GOT3 (cell line): ENCODE measurements at regions not wholly inside any gene's neighbourhood (a gene's known extent, or its start where the extent isn't known, plus 50 kb on each side); places are given as distances from the start of the nearest gene placed in this dataset.
"Not testable (repeated sequence)": the region's sequence is repeated elsewhere in the genome, so short reads cannot be mapped to it uniquely, and the experiment has no call there.

Source experiments
- DNase-seq: peaks from one replicate; lab custom pipeline; 2025; ENCODE audit warnings: mixed read lengths; lab: John Stamatoyannopoulos, UW

- no peak for DNase-seq
These were observed 52.2 kb upstream of the C10orf90 start for GRCh38 chr10:126722726-126723125.

GRCh38 chr10:126723226-126723625 is 52.7 kb upstream of the C10orf90 start:
- no peak for DNase-seq

- no peak for DNase-seq
These were observed 58.9 kb upstream of the C10orf90 start for GRCh38 chr10:126729314-126729870.

- DNase-seq = no peak
These were observed 60.5 kb upstream of the C10orf90 start for GRCh38 chr10:126730856-126731609.

- no peak for DNase-seq
These were observed 61.1 kb upstream of the C10orf90 start for GRCh38 chr10:126731610-126731990.

GRCh38 chr10:126732308-126732707 is 61.8 kb upstream of the C10orf90 start:
- no peak for DNase-seq

- DNase-seq = no peak
These were observed 62.4 kb upstream of the C10orf90 start for GRCh38 chr10:126732868-126733267.

- DNase-seq = no peak
These were observed 63.5 kb upstream of the C10orf90 start for GRCh38 chr10:126734015-126734414.

- no peak for DNase-seq
These were observed 64.5 kb upstream of the C10orf90 start for GRCh38 chr10:126734967-126735366.

GRCh38 chr10:126736142-126736541 is 65.6 kb upstream of the C10orf90 start:
- DNase-seq = no peak

GRCh38 chr10:126736727-126737126 is 66.2 kb upstream of the C10orf90 start:
- no peak for DNase-seq

- DNase-seq = no peak
These were observed 67.5 kb upstream of the C10orf90 start for GRCh38 chr10:126738001-126738400.

GRCh38 chr10:126744571-126744970 is 74.1 kb upstream of the C10orf90 start:
- DNase-seq = no peak

GRCh38 chr10:126749015-126749655 is 78.6 kb upstream of the C10orf90 start:
- DNase-seq = peak; percentile 20

GRCh38 chr10:126754966-126755365 is 84.5 kb upstream of the C10orf90 start:
- DNase-seq = no peak

GRCh38 chr10:126758867-126759266 is 88.4 kb upstream of the C10orf90 start:
- no peak for DNase-seq

- no peak for DNase-seq
These were observed 89.0 kb upstream of the C10orf90 start for GRCh38 chr10:126759531-126759930.

- not testable (repeated sequence) for DNase-seq
These were observed 96.2 kb upstream of the C10orf90 start for GRCh38 chr10:126766646-126767045.

GRCh38 chr10:126770809-126771208 is 100.3 kb upstream of the C10orf90 start:
- DNase-seq = no peak

- DNase-seq = no peak
These were observed 105.7 kb upstream of the C10orf90 start for GRCh38 chr10:126776168-126776567.

GRCh38 chr10:126777714-126778113 is 107.2 kb upstream of the C10orf90 start:
- DNase-seq = no peak

GRCh38 chr10:126781450-126782216 is 111.1 kb upstream of the C10orf90 start:
- DNase-seq = no peak
